GM19395 (cell line): ENCODE measurements at regions not wholly inside any gene's neighbourhood (a gene's known extent, or its start where the extent isn't known, plus 50 kb on each side); places are given as distances from the start of the nearest gene placed in this dataset.

ENCODE experiments used
- ATAC-seq: cut with Tn5 transposase; IDR thresholded peaks from one replicate; pipeline ENCODE4 v1.9.1; 2021; ENCODE audit warnings: mild to moderate bottlenecking, moderate library complexity; ENCODE audit not compliant: unreplicated experiment

- ATAC-seq: no peak
Observed at GRCh38 chr1:108051631-108052377, 86.8 kb upstream of the VAV3 start.

- no peak for ATAC-seq
Observed at GRCh38 chr1:108050911-108051629, 86.1 kb upstream of the VAV3 start.

GRCh38 chr1:108050158-108050557 is 85.2 kb upstream of the VAV3 start:
- no peak for ATAC-seq

GRCh38 chr1:108049178-108049819 is 84.3 kb upstream of the VAV3 start:
- no peak for ATAC-seq

- ATAC-seq: no peak
Observed at GRCh38 chr1:108048301-108049177, 83.6 kb upstream of the VAV3 start.

GRCh38 chr1:108047085-108047484 is 82.1 kb upstream of the VAV3 start:
- no peak for ATAC-seq

- ATAC-seq: no peak
Observed at GRCh38 chr1:108046026-108046425, 81.0 kb upstream of the VAV3 start.

GRCh38 chr1:108045460-108045859 is 80.5 kb upstream of the VAV3 start:
- ATAC-seq: no peak

- peak; percentile 60 for ATAC-seq
Observed at GRCh38 chr1:108044318-108044717, 79.3 kb upstream of the VAV3 start.

- ATAC-seq: peak; percentile 59
Observed at GRCh38 chr1:108043707-108044106, 78.7 kb upstream of the VAV3 start.

GRCh38 chr1:108042610-108043009 is 77.6 kb upstream of the VAV3 start:
- ATAC-seq: no peak

- no peak for ATAC-seq
Observed at GRCh38 chr1:108041360-108042142, 76.6 kb upstream of the VAV3 start.

GRCh38 chr1:108038653-108039236 is 73.8 kb upstream of the VAV3 start:
- no peak for ATAC-seq

- no peak for ATAC-seq
Observed at GRCh38 chr1:108036796-108037562, 72.0 kb upstream of the VAV3 start.

- no peak for ATAC-seq
Observed at GRCh38 chr1:108034396-108034795, 69.4 kb upstream of the VAV3 start.

- no peak for ATAC-seq
Observed at GRCh38 chr1:108033550-108033951, 68.6 kb upstream of the VAV3 start.

GRCh38 chr1:108028841-108029388 is 63.9 kb upstream of the VAV3 start:
- ATAC-seq: no peak

- no peak for ATAC-seq
Observed at GRCh38 chr1:108027389-108027788, 62.4 kb upstream of the VAV3 start.

GRCh38 chr1:108017698-108018097 is 52.7 kb upstream of the VAV3 start:
- no peak for ATAC-seq
